GM12872 (cell line): ENCODE measurements at regions not wholly inside any gene's neighbourhood (a gene's known extent, or its start where the extent isn't known, plus 50 kb on each side); places are given as distances from the start of the nearest gene placed in this dataset.

Experiments
- CTCF ChIP-seq: IDR thresholded peaks from 3 replicates; pipeline ENCODE4 v1.5.1; 2011; ENCODE audit warnings: low read depth, mild to moderate bottlenecking, low read length, moderate library complexity; ENCODE audit not compliant: insufficient read depth

- TF ChIP-seq CTCF, result no peak
Measured at GRCh38 chr10:30560326-30560725, 69.2 kb downstream of the LYZL2 start.

DNA sequence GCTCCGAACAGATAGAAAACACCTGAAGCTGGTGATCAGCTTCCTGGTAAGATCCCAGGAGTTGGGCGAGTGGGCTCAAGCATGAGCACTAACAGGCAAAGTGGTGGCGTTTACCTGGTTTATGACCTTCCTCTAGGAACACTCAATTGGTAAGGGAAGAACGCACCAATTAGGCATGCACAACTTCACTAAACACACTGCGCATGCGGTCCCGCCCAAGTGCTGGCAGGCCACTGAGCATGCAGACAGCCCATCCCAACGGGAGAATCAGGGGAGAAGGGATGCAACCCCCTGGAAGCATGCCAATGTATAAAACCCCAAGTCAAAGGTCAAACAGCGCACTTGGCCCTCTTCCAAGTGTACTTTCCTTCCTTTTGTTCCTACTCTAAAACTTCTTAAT is 70.4 kb downstream of the LYZL2 start:
- TF ChIP-seq CTCF, result no peak

- TF ChIP-seq CTCF, result no peak
Measured at GRCh38 chr10:30558411-30558810, 71.1 kb downstream of the LYZL2 start.

- TF ChIP-seq CTCF, result no peak
Measured at GRCh38 chr10:30557884-30558283, 71.7 kb downstream of the LYZL2 start.

DNA sequence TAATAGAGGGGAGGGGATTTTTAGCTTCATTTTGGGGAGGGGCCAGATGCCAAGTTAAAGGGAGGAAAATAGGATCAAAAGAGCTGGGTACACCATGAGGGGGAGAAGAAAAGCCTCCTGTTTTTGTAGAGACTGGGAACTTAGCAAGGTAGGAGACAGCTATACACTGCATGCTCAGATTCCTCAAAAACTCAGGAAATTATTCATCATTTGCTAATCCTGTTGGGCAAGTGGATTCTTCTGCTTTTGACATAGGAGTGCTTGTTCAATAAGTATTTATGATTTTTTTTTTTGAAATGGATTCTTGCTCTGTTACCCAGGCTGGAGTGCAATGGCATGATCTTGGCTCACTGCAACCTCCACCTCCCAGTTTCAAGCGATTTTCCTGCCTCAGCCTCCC is 73.4 kb downstream of the LYZL2 start:
- no peak for TF ChIP-seq CTCF

DNA sequence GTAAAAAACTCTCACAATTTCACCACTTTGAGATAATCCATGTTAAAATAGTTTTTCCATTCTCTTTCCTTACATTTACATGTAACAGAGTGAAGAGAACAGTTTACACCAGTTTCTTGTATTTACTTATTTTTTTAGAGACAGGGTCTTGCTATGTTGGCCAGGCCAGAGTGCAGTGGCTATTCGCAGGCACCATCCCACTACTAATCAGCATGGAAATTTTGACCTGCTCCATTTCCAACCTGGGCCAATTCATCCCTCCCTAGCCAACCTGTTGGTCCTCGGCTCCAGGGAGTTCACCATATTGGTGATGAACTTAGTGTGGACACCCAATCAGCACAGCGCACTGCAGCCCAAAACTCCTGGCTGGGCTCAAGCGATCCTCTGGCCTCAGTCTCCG is 74.1 kb downstream of the LYZL2 start:
- TF ChIP-seq CTCF, result no peak

GRCh38 chr10:30554440-30554825 is 75.1 kb downstream of the LYZL2 start:
- TF ChIP-seq CTCF, result no peak
